GM12878 (cell line): ENCODE measurements at regions not wholly inside any gene's neighbourhood (a gene's known extent, or its start where the extent isn't known, plus 50 kb on each side); places are given as distances from the start of the nearest gene placed in this dataset.

ENCODE experiments used
- ATAC-seq: fragments of 200-7000 bp; cut with Tn5 transposase; 3 replicates; pipeline ENCODE4 v1.9.1; 2020; ENCODE audit warnings: mild to moderate bottlenecking, moderate library complexity
- BruUV-seq: library from RNA; stranded (reverse); fragments of 400-500 nt; replicated peaks from 2 replicates; lab custom pipeline; 2021; lab: Mats Ljungman, UMichigan
- CTCF ChIA-PET: fragments of 300-600 bp; sonication (Branson Sonifier 250); formaldehyde crosslinking; extraction: SDS; loops from one replicate; lab custom pipeline; 2021; ENCODE audit warnings: inconsistent platforms; lab: Yijun Ruan, JAX
- POLR2A ChIA-PET: fragments of 350-600 bp; formaldehyde crosslinking; extraction: SDS; loops from one replicate; lab custom pipeline; 2021; ENCODE audit warnings: inconsistent platforms; lab: Charles Lee
- RAD21 ChIA-PET: fragments of 300-600 bp; sonication (Branson Sonifier 250); formaldehyde crosslinking; loops from one replicate; lab custom pipeline; 2023; ENCODE audit warnings: antibody characterized with exemption; ENCODE audit not compliant: unreplicated experiment; lab: Charles Lee
- SMC1A ChIA-PET: fragments of 300-600 bp; sonication (Branson Sonifier 250); formaldehyde crosslinking; loops from one replicate; lab custom pipeline; 2023; ENCODE audit not compliant: unreplicated experiment, uncharacterized antibody; lab: Charles Lee
- DNase-seq: peaks from one replicate; pipeline ENCODE4 v3.0.0-alpha.2; 2011; ENCODE audit warnings: low read depth, low spot score
- FAIRE-seq: peaks from 3 replicates; lab custom pipeline; 2011; peaks lifted over from hg19 to GRCh38; lab: Jason Lieb, UNC
- H2AFZ ChIP-seq: 2 replicates; pipeline ENCODE4 v1.6.0; 2011; ENCODE audit warnings: low read depth, low read length, control low read depth; ENCODE audit not compliant: control insufficient read depth
- H3K27ac ChIP-seq: 2 replicates; pipeline ENCODE4 v1.5.1; 2011; ENCODE audit warnings: control low read depth; ENCODE audit not compliant: control insufficient read depth, insufficient read depth
- H3K27me3 ChIP-seq, 2 experiments: replicated peaks in 1 of 2; 2 replicates each; pipeline versions ENCODE4 v1.6.0 to v1.6.1; 2011; ENCODE audit warnings: low read length in 1 of 2; ENCODE audit not compliant: control insufficient read depth in 2 of 2, insufficient read depth in 2 of 2
- H3K36me3 ChIP-seq, 2 experiments: 2 replicates each; pipeline ENCODE4 v1.5.1; 2011; ENCODE audit warnings: low read length in 1 of 2; ENCODE audit not compliant: control insufficient read depth in 2 of 2, insufficient read depth in 2 of 2
- H3K4me1 ChIP-seq: 2 replicates; pipeline ENCODE4 v1.6.1; 2011; ENCODE audit warnings: mild to moderate bottlenecking, low read length, moderate library complexity, mixed read lengths; ENCODE audit not compliant: control insufficient read depth, insufficient read depth
- H3K4me2 ChIP-seq: 2 replicates; pipeline ENCODE4 v1.6.0; 2011; ENCODE audit warnings: control low read depth; ENCODE audit not compliant: control insufficient read depth, insufficient read depth
- H3K4me3 ChIP-seq: fragments of 200-600 bp; sonication (generic); 2 replicates; pipeline ENCODE4 v1.5.1; 2016
- H3K79me2 ChIP-seq: 2 replicates; pipeline ENCODE4 v1.6.0; 2011; ENCODE audit warnings: low read length; ENCODE audit not compliant: control insufficient read depth, insufficient read depth
- H3K9ac ChIP-seq: 2 replicates; pipeline ENCODE4 v1.8.0; 2011; ENCODE audit warnings: low read length, control low read depth, mixed read lengths; ENCODE audit not compliant: control insufficient read depth, insufficient read depth
- H3K9me3 ChIP-seq: replicated peaks from 3 replicates; pipeline ENCODE4 v1.5.1; 2011; ENCODE audit warnings: mild to moderate bottlenecking, low read length; ENCODE audit not compliant: control insufficient read depth, insufficient read depth
- H4K20me1 ChIP-seq: 2 replicates; pipeline ENCODE4 v1.6.0; 2011; ENCODE audit not compliant: control insufficient read depth, insufficient read depth
- CEBPZ ChIP-seq: fragments of 150-350 bp; IDR thresholded peaks from 2 replicates; pipeline ENCODE4 v1.6.1; 2016; ENCODE audit warnings: low read depth, low read length
- CHD1 ChIP-seq: IDR thresholded peaks from 2 replicates; pipeline ENCODE4 v1.6.1; 2012; ENCODE audit warnings: low read depth, low read length, improper control_type of control experiment
- DPF2 ChIP-seq: fragments of 450-650 bp; IDR thresholded peaks from 2 replicates; pipeline ENCODE4 v1.6.1; 2017; ENCODE audit warnings: mild to moderate bottlenecking
- JUNB ChIP-seq: IDR thresholded peaks from 2 replicates; pipeline ENCODE4 v1.6.1; 2016; ENCODE audit warnings: antibody characterized with exemption, mild to moderate bottlenecking
- POLR2AphosphoS5 ChIP-seq: IDR thresholded peaks from 2 replicates; pipeline ENCODE4 v1.6.1; 2011; ENCODE audit warnings: mild to moderate bottlenecking, low read length, inconsistent platforms
- RAD51 ChIP-seq: fragments of 450-650 bp; IDR thresholded peaks from 2 replicates; pipeline ENCODE4 v1.6.1; 2016; ENCODE audit warnings: moderate library complexity, mild to moderate bottlenecking, inconsistent platforms
- ZNF622 ChIP-seq: fragments of 450-650 bp; IDR thresholded peaks from 2 replicates; pipeline ENCODE4 v1.6.1; 2017; ENCODE audit warnings: mild to moderate bottlenecking, inconsistent platforms
- WGBS: methylation state at CpG from one replicate; pipeline ENCODE4 v1.1.6; 2016; ENCODE audit warnings: low lambda C conversion rate; ENCODE audit not compliant: insufficient replicate concordance, insufficient coverage; ENCODE audit errors: missing lambda C conversion rate; 5-methylcytosine and 5-hydroxymethylcytosine counted together
- in situ Hi-C: fragments of 300-500 bp; cut with MboI; formaldehyde crosslinking; loops from 9 replicates; pipeline ENCODE4 v1.14.3; 2018; ENCODE audit warnings: mixed read lengths
- intact Hi-C: fragments of 100-400 bp; cut with micrococcal nuclease; formaldehyde crosslinking; loops from one replicate; pipeline ENCODE4 v1.14.2; 2022; ENCODE audit not compliant: unreplicated experiment
- TF ChIP-seq, protein P1 (sequence below): IDR thresholded peaks from 2 replicates; pipeline ENCODE4 v1.6.1; 2011; ENCODE audit warnings: low read depth, low read length, improper control_type of control experiment, borderline replicate concordance
- TF ChIP-seq, protein P2 (sequence below): fragments of 450-650 bp; IDR thresholded peaks from 2 replicates; pipeline ENCODE4 v1.6.1; 2017; ENCODE audit warnings: mild to moderate bottlenecking, low read depth, inconsistent platforms; ENCODE audit not compliant: poor library complexity, severe bottlenecking
- TF ChIP-seq, protein P3 (sequence below): fragments of 450-650 bp; formaldehyde crosslinking; IDR thresholded peaks from 2 replicates; pipeline ENCODE4 v1.4.0; 2020; ENCODE audit warnings: mild to moderate bottlenecking, moderate library complexity

GRCh38 chr4:147182041-147182440 lies 236.4 kb upstream of the TTC29 start:
- DNase-seq (no peak), FAIRE-seq (no peak), ATAC-seq (no peak)
- WGBS = 34% methylated on average over 2 of the region's 2 CpGs
- Histone ChIP-seq H3K4me1 (no peaks in the 10 kb centered on the region), H3K9me3 (no peaks in the 10 kb centered on the region), H3K27ac (no peak overlapping the region), H2AFZ (no peak overlapping the region), H3K4me2 (no peak overlapping the region), H3K27me3 (no peaks in the 10 kb centered on the region; a peak in 2 of 4 replicates), H4K20me1 (no peaks in the 10 kb centered on the region), H3K4me3 (no peak overlapping the region), H3K36me3 (no peaks in the 10 kb centered on the region), H3K79me2 (no peaks in the 10 kb centered on the region), H3K9ac (no peak overlapping the region)
- intact Hi-C loops = no loop called here
- in situ Hi-C loops = no loop called here
- CTCF ChIA-PET = interaction anchor here (0.6 to 1.7 kb wide), 2 partner anchors 13 to 1145 kb away, joined by 3 read pairs; no protein-coding TSS in a partner anchor
- RAD21 ChIA-PET = no interaction called here
- POLR2A ChIA-PET = no interaction called here
- no TSS peak for BruUV-seq
- SMC1A ChIA-PET = no interaction called here
- TF ChIP-seq, protein P1, sequence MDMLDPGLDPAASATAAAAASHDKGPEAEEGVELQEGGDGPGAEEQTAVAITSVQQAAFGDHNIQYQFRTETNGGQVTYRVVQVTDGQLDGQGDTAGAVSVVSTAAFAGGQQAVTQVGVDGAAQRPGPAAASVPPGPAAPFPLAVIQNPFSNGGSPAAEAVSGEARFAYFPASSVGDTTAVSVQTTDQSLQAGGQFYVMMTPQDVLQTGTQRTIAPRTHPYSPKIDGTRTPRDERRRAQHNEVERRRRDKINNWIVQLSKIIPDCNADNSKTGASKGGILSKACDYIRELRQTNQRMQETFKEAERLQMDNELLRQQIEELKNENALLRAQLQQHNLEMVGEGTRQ = no peak
- TF ChIP-seq POLR2AphosphoS5 (no peak), ZNF622 (no peak), CEBPZ (no peak), RAD51 (no peak), CHD1 (no peak), DPF2 (no peak), JUNB (no peak)
- TF ChIP-seq, protein P2, sequence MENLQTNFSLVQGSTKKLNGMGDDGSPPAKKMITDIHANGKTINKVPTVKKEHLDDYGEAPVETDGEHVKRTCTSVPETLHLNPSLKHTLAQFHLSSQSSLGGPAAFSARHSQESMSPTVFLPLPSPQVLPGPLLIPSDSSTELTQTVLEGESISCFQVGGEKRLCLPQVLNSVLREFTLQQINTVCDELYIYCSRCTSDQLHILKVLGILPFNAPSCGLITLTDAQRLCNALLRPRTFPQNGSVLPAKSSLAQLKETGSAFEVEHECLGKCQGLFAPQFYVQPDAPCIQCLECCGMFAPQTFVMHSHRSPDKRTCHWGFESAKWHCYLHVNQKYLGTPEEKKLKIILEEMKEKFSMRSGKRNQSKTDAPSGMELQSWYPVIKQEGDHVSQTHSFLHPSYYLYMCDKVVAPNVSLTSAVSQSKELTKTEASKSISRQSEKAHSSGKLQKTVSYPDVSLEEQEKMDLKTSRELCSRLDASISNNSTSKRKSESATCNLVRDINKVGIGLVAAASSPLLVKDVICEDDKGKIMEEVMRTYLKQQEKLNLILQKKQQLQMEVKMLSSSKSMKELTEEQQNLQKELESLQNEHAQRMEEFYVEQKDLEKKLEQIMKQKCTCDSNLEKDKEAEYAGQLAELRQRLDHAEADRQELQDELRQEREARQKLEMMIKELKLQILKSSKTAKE = no peak
- TF ChIP-seq, protein P3, sequence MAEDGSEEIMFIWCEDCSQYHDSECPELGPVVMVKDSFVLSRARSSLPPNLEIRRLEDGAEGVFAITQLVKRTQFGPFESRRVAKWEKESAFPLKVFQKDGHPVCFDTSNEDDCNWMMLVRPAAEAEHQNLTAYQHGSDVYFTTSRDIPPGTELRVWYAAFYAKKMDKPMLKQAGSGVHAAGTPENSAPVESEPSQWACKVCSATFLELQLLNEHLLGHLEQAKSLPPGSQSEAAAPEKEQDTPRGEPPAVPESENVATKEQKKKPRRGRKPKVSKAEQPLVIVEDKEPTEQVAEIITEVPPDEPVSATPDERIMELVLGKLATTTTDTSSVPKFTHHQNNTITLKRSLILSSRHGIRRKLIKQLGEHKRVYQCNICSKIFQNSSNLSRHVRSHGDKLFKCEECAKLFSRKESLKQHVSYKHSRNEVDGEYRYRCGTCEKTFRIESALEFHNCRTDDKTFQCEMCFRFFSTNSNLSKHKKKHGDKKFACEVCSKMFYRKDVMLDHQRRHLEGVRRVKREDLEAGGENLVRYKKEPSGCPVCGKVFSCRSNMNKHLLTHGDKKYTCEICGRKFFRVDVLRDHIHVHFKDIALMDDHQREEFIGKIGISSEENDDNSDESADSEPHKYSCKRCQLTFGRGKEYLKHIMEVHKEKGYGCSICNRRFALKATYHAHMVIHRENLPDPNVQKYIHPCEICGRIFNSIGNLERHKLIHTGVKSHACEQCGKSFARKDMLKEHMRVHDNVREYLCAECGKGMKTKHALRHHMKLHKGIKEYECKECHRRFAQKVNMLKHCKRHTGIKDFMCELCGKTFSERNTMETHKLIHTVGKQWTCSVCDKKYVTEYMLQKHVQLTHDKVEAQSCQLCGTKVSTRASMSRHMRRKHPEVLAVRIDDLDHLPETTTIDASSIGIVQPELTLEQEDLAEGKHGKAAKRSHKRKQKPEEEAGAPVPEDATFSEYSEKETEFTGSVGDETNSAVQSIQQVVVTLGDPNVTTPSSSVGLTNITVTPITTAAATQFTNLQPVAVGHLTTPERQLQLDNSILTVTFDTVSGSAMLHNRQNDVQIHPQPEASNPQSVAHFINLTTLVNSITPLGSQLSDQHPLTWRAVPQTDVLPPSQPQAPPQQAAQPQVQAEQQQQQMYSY (CRISPR knock-in tag) = no peak
